MM.1S (cell line): ENCODE measurements at regions not wholly inside any gene's neighbourhood (a gene's known extent, or its start where the extent isn't known, plus 50 kb on each side); places are given as distances from the start of the nearest gene placed in this dataset.

Source experiments
- EZH2phosphoT487 ChIP-seq: fragments of 300-600 bp; sonication (generic); IDR thresholded peaks from 2 replicates; pipeline ENCODE4 v1.6.1; 2018; ENCODE audit warnings: antibody characterized with exemption, low read length
- TF ChIP-seq, protein P1 (sequence below): fragments of 300-600 bp; sonication (generic); IDR thresholded peaks from 2 replicates; pipeline ENCODE4 v1.5.1; 2016; ENCODE audit warnings: antibody characterized with exemption, low read length, mixed read lengths

GRCh38 chr12:38984388-38984787 lies 79.0 kb upstream of the CPNE8 start:
- TF ChIP-seq, protein P1, sequence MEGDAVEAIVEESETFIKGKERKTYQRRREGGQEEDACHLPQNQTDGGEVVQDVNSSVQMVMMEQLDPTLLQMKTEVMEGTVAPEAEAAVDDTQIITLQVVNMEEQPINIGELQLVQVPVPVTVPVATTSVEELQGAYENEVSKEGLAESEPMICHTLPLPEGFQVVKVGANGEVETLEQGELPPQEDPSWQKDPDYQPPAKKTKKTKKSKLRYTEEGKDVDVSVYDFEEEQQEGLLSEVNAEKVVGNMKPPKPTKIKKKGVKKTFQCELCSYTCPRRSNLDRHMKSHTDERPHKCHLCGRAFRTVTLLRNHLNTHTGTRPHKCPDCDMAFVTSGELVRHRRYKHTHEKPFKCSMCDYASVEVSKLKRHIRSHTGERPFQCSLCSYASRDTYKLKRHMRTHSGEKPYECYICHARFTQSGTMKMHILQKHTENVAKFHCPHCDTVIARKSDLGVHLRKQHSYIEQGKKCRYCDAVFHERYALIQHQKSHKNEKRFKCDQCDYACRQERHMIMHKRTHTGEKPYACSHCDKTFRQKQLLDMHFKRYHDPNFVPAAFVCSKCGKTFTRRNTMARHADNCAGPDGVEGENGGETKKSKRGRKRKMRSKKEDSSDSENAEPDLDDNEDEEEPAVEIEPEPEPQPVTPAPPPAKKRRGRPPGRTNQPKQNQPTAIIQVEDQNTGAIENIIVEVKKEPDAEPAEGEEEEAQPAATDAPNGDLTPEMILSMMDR, result no peak
- TF ChIP-seq EZH2phosphoT487, result no peak
